Colonic mucosa (tissue), 4 donors: ENCODE measurements at regions not wholly inside any gene's neighbourhood (a gene's known extent, or its start where the extent isn't known, plus 50 kb on each side); places are given as distances from the start of the nearest gene placed in this dataset.

Experiments
- DNase-seq: peaks from one replicate; pipeline ENCODE4 v3.0.0-alpha.2; 2020
- H3K27ac ChIP-seq: fragments of 200-600 bp; one replicate; pipeline ENCODE4 v1.8.0; 2021
- H3K27me3 ChIP-seq: fragments of 200-600 bp; one replicate; pipeline ENCODE4 v1.8.0; 2021
- H3K36me3 ChIP-seq: fragments of 200-600 bp; one replicate; pipeline ENCODE4 v1.8.0; 2021
- H3K4me1 ChIP-seq: fragments of 200-600 bp; one replicate; pipeline ENCODE4 v1.8.0; 2021; ENCODE audit warnings: mild to moderate bottlenecking
- H3K4me3 ChIP-seq: fragments of 200-600 bp; one replicate; pipeline ENCODE4 v1.8.0; 2021
- H3K9ac ChIP-seq, 2 donors: one replicate each; pipeline ENCODE4 v1.7.0; 2013; ENCODE audit warnings: control low read depth in 2 of 2, low read depth in 2 of 2, low read length in 2 of 2
- H3K9me3 ChIP-seq: fragments of 200-600 bp; one replicate; pipeline ENCODE4 v1.8.0; 2021
- intact Hi-C: fragments of 100-400 bp; cut with DNase I; formaldehyde crosslinking; loops from one replicate; pipeline ENCODE4 v1.14.1; 2022
- TF ChIP-seq, protein P1 (sequence below): fragments of 200-600 bp; IDR thresholded peaks from one replicate; pipeline ENCODE4 v1.8.0; 2022; ENCODE audit warnings: antibody characterized with exemption, mild to moderate bottlenecking
- donor health status: healthy.
- donor health status: DM: no; HTN: no; CAD: no.
- donor health status: DM: no; HTN: no; CAD: no.

- TF ChIP-seq, protein P1, sequence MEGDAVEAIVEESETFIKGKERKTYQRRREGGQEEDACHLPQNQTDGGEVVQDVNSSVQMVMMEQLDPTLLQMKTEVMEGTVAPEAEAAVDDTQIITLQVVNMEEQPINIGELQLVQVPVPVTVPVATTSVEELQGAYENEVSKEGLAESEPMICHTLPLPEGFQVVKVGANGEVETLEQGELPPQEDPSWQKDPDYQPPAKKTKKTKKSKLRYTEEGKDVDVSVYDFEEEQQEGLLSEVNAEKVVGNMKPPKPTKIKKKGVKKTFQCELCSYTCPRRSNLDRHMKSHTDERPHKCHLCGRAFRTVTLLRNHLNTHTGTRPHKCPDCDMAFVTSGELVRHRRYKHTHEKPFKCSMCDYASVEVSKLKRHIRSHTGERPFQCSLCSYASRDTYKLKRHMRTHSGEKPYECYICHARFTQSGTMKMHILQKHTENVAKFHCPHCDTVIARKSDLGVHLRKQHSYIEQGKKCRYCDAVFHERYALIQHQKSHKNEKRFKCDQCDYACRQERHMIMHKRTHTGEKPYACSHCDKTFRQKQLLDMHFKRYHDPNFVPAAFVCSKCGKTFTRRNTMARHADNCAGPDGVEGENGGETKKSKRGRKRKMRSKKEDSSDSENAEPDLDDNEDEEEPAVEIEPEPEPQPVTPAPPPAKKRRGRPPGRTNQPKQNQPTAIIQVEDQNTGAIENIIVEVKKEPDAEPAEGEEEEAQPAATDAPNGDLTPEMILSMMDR: no peak
- H3K4me3 ChIP-seq: no peak overlapping the region
- DNase-seq: no peak
- H3K27me3 ChIP-seq: no peaks in the 10 kb centered on the region
- H3K4me1 ChIP-seq: no peaks in the 10 kb centered on the region
- H3K27ac ChIP-seq: no peak overlapping the region
- H3K9ac ChIP-seq: no peak overlapping the region
- no peaks in the 10 kb centered on the region for H3K9me3 ChIP-seq
- intact Hi-C loops: no loop called here
- no peaks in the 10 kb centered on the region for H3K36me3 ChIP-seq
Observed at GRCh38 chr20:17036541-17036940, 190.3 kb upstream of the PCSK2 start.

GRCh38 chr20:17042122-17042521 lies 184.7 kb upstream of the PCSK2 start:
- Histone ChIP-seq H3K9me3 (no peaks in the 10 kb centered on the region), H3K27me3 (no peaks in the 10 kb centered on the region), H3K9ac (no peak overlapping the region), H3K4me3 (no peak overlapping the region), H3K27ac (no peak overlapping the region), H3K36me3 (no peaks in the 10 kb centered on the region), H3K4me1 (no peaks in the 10 kb centered on the region)
- intact Hi-C loops: no loop called here
- TF ChIP-seq, protein P1: no peak
- no peak for DNase-seq

GRCh38 chr20:17043323-17043722 lies 183.5 kb upstream of the PCSK2 start:
- TF ChIP-seq, protein P1: no peak

DNA sequence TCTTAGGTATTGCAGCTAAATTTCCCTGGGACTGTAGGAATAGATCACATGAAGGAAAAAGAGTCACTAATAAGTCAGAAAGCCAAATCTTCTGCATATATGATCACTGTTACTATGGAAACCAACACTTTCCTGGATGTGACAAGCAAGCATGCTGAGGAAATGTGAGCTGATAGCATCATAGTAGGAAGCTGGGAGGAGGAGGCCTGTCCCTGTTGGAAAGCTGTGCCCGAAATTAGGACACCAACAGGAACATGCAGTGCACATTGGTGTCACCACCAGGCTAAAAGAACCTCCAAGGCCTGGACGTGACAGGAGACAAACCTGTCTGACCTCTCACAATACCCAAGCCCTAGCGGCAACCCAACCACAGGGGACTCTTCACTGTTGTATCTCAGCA lies 181.9 kb upstream of the PCSK2 start:
- no peaks in the 10 kb centered on the region for H3K27me3 ChIP-seq
- no peaks in the 10 kb centered on the region for H3K36me3 ChIP-seq
- TF ChIP-seq, protein P1: no peak
- no peak overlapping the region for H3K9ac ChIP-seq
- H3K4me1 ChIP-seq: no peaks in the 10 kb centered on the region
- DNase-seq: no peak
- intact Hi-C loops: no loop called here
- H3K4me3 ChIP-seq: no peak overlapping the region
- no peaks in the 10 kb centered on the region for H3K9me3 ChIP-seq
- H3K27ac ChIP-seq: no peak overlapping the region

More at GRCh38 chr20:17043323-17043722, 183.5 kb upstream of the PCSK2 start:
- Histone ChIP-seq H3K36me3 (no peaks in the 10 kb centered on the region), H3K4me1 (no peaks in the 10 kb centered on the region), H3K27me3 (no peaks in the 10 kb centered on the region), H3K27ac (no peak overlapping the region), H3K4me3 (no peak overlapping the region), H3K9ac (no peak overlapping the region), H3K9me3 (no peaks in the 10 kb centered on the region)
- DNase-seq: no peak
- intact Hi-C loops: no loop called here

- Histone ChIP-seq H3K27me3 (no peaks in the 10 kb centered on the region), H3K4me1 (no peaks in the 10 kb centered on the region), H3K27ac (no peak overlapping the region), H3K36me3 (no peaks in the 10 kb centered on the region), H3K4me3 (no peak overlapping the region), H3K9me3 (no peaks in the 10 kb centered on the region), H3K9ac (no peak overlapping the region)
- intact Hi-C loops: no loop called here
- TF ChIP-seq, protein P1: no peak
- DNase-seq: no peak
Observed at GRCh38 chr20:17059465-17059864, 167.4 kb upstream of the PCSK2 start.

DNA sequence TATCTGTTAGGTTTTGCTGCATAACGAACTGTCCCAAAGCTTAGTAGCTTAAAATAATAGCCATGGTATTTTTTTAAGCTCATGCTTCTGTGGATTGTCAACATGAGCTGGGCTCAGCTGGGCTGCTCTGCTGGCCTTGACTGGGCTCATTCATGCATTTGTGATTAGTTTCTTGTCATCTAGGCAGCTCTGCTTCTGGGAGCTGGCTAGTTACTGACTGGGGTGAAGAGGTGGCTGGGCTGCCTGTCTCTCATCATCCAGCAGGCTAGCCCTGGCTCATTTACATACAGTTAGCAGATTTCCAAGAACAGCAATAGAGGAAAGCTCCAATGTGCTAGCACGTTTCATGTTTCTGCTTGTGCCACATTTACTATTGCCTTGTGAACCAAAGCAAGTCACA lies 165.1 kb upstream of the PCSK2 start:
- H3K27ac ChIP-seq: no peak overlapping the region
- no peak overlapping the region for H3K9ac ChIP-seq
- TF ChIP-seq, protein P1: no peak
- H3K4me3 ChIP-seq: no peak overlapping the region
- intact Hi-C loops: no loop called here
- no peaks in the 10 kb centered on the region for H3K9me3 ChIP-seq
- no peak for DNase-seq
- H3K36me3 ChIP-seq: no peaks in the 10 kb centered on the region
- H3K27me3 ChIP-seq: no peaks in the 10 kb centered on the region
- H3K4me1 ChIP-seq: no peaks in the 10 kb centered on the region
